Body of pancreas (tissue), 4 donors: ENCODE measurements at regions not wholly inside any gene's neighbourhood (a gene's known extent, or its start where the extent isn't known, plus 50 kb on each side); places are given as distances from the start of the nearest gene placed in this dataset.
"Not testable (repeated sequence)": the region's sequence is repeated elsewhere in the genome, so short reads cannot be mapped to it uniquely, and the experiment has no call there.

Source experiments
- ATAC-seq: fragments of 150-250 bp; one replicate; pipeline ENCODE4 v1.9.1; 2016
- DNase-seq, 4 donors: peaks; one replicate each; pipeline ENCODE4 v3.0.0-alpha.2; 2019
- H3K27ac ChIP-seq, 4 donors: fragments of 200-600 bp; sonication (generic); 1 replicate in 3 of 4; 2 replicates in 1 of 4; pipeline versions ENCODE4 v1.5.1 to v1.6.1; 2016 to 2019; ENCODE audit warnings: mild to moderate bottlenecking in 1 of 4, mixed read lengths in 1 of 4, moderate library complexity in 1 of 4
- H3K27me3 ChIP-seq, 2 donors: fragments of 200-600 bp; sonication (generic); one replicate each; pipeline ENCODE4 v1.6.0; 2016; ENCODE audit warnings: mild to moderate bottlenecking in 1 of 2
- H3K36me3 ChIP-seq, 2 donors: fragments of 200-600 bp; sonication (generic); replicated peaks in 1 of 2; 2 replicates each; pipeline ENCODE4 v1.5.1; 2016; ENCODE audit warnings: low read depth in 2 of 2; ENCODE audit not compliant: insufficient read depth in 1 of 2
- H3K4me1 ChIP-seq: fragments of 200-600 bp; sonication (generic); one replicate; pipeline ENCODE4 v1.6.0; 2016
- H3K4me3 ChIP-seq, 2 donors: fragments of 200-600 bp; sonication (generic); 1 replicate in 1 of 2; 2 replicates in 1 of 2; pipeline ENCODE4 v1.5.1; 2016 to 2019
- H3K9me3 ChIP-seq, 3 donors: fragments of 200-600 bp; sonication (generic); 1 replicate in 2 of 3; 2 replicates in 1 of 3; pipeline ENCODE4 v1.5.1; 2016
- CTCF ChIP-seq, 7 experiments: fragments of 450-650 bp in 4 of 7; fragments of 200-600 bp in 3 of 7; sonication (generic) in 3 of 7; IDR thresholded peaks; one replicate each; pipeline ENCODE4 v1.5.1; 2016 to 2019; ENCODE audit warnings: antibody characterized with exemption in 7 of 7
- POLR2A ChIP-seq, 3 donors: fragments of 450-650 bp; IDR thresholded peaks; one replicate each; pipeline ENCODE4 v1.6.1; 2016; ENCODE audit warnings: antibody characterized with exemption in 3 of 3, mild to moderate bottlenecking in 2 of 3
- WGBS, 2 donors: methylation state at CpG; one replicate each; pipeline ENCODE4 v1.1.5; 2017; 5-methylcytosine and 5-hydroxymethylcytosine counted together
- intact Hi-C: fragments of 100-400 bp; cut with DNase I; formaldehyde crosslinking; loops from one replicate; pipeline ENCODE4 v1.15.1; 2023

- Histone ChIP-seq H3K4me3 (no peak overlapping the region), H3K9me3 (no peaks in the 10 kb centered on the region), H3K4me1 (no peaks in the 10 kb centered on the region), H3K27me3 (no peaks in the 10 kb centered on the region), H3K36me3 (no peaks in the 10 kb centered on the region), H3K27ac (no peak overlapping the region)
- 33 to 41% methylated on average over 8 of the region's 8 CpGs for WGBS, 2 donors
- TF ChIP-seq POLR2A (IDR thresholded peaks at IDR 0.05): no peak
- TF ChIP-seq CTCF (IDR thresholded peaks at IDR 0.05): no peak
- ATAC-seq (no peak), DNase-seq (no peak)
- intact Hi-C loops: no loop called here
Measured at GRCh38 chr14:22105006-22105623, 431.5 kb upstream of the OR4E1 start.

GRCh38 chr14:22100764-22101120 is 427.1 kb upstream of the OR4E1 start:
- H3K4me1 ChIP-seq, H3K27me3 ChIP-seq, H3K36me3 ChIP-seq, ATAC-seq, H3K4me3 ChIP-seq, intact Hi-C loops, H3K9me3 ChIP-seq, H3K27ac ChIP-seq, DNase-seq: not testable (repeated sequence)
- WGBS, 2 donors: 82 to 83% methylated on average over 13 of the region's 13 CpGs

- 20 to 35% methylated on average over 11 of the region's 11 CpGs for WGBS, 2 donors
- ATAC-seq (peak; percentile 70), DNase-seq (peak; percentile 34 to 59 (median 52))
Measured at GRCh38 chr14:22099942-22100763, 426.5 kb upstream of the OR4E1 start.

GRCh38 chr14:22098435-22098834 is 424.8 kb upstream of the OR4E1 start:
- Histone ChIP-seq H3K4me1 (no peaks in the 10 kb centered on the region), H3K4me3 (no peak overlapping the region), H3K9me3 (no peaks in the 10 kb centered on the region), H3K27me3 (no peaks in the 10 kb centered on the region), H3K36me3 (no peaks in the 10 kb centered on the region), H3K27ac (no peak overlapping the region)
- intact Hi-C loops: no loop called here
- ATAC-seq: no peak
- DNase-seq: no peak
- TF ChIP-seq CTCF (IDR thresholded peaks at IDR 0.05) (no peak), POLR2A (IDR thresholded peaks at IDR 0.05) (no peak)

More at GRCh38 chr14:22099942-22100763, 426.5 kb upstream of the OR4E1 start:
- H3K27me3 ChIP-seq: no peaks in the 10 kb centered on the region
- intact Hi-C loops: no loop called here
- TF ChIP-seq CTCF (IDR thresholded peaks at IDR 0.05) (peak in 6 of 7 experiments; percentile 10 to 58 (median 46)), POLR2A (IDR thresholded peaks at IDR 0.05) (no peak)
- no peaks in the 10 kb centered on the region for H3K9me3 ChIP-seq
- H3K36me3 ChIP-seq: no peaks in the 10 kb centered on the region
- no peak overlapping the region for H3K27ac ChIP-seq
- H3K4me1 ChIP-seq: no peaks in the 10 kb centered on the region
- no peak overlapping the region for H3K4me3 ChIP-seq

- Histone ChIP-seq H3K9me3 (no peaks in the 10 kb centered on the region), H3K36me3 (no peaks in the 10 kb centered on the region), H3K27me3 (no peaks in the 10 kb centered on the region), H3K4me1 (no peaks in the 10 kb centered on the region), H3K27ac (no peak overlapping the region), H3K4me3 (no peak overlapping the region)
- intact Hi-C loops: no loop called here
- no peak for ATAC-seq
- no peak for DNase-seq
- TF ChIP-seq CTCF (IDR thresholded peaks at IDR 0.05): no peak
- TF ChIP-seq POLR2A (IDR thresholded peaks at IDR 0.05): no peak
- WGBS, 2 donors: 53 to 70% methylated on average over 4 of the region's 4 CpGs
Measured at GRCh38 chr14:22097586-22098292, 424.1 kb upstream of the OR4E1 start.
